Neural progenitor cell (in vitro differentiated cells): ENCODE measurements at regions not wholly inside any gene's neighbourhood (a gene's known extent, or its start where the extent isn't known, plus 50 kb on each side); places are given as distances from the start of the nearest gene placed in this dataset.

Experiments
- DNase-seq: peaks from one replicate; pipeline ENCODE4 v3.0.0-alpha.2; 2016; ENCODE audit warnings: low spot score
- H2AFZ ChIP-seq: fragments of 200-600 bp; sonication (generic); replicated peaks from 2 replicates; pipeline ENCODE4 v1.6.1; 2016; ENCODE audit warnings: antibody characterized with exemption
- H3F3A ChIP-seq: fragments of 200-600 bp; sonication (generic); 2 replicates; pipeline ENCODE4 v1.6.1; 2016; ENCODE audit warnings: antibody characterized with exemption, low read depth
- H3K27ac ChIP-seq: fragments of 200-600 bp; sonication (generic); 2 replicates; pipeline ENCODE4 v1.5.1; 2016; ENCODE audit warnings: mild to moderate bottlenecking
- H3K27me3 ChIP-seq: fragments of 200-600 bp; sonication (generic); 2 replicates; pipeline ENCODE4 v1.6.1; 2016; ENCODE audit warnings: mild to moderate bottlenecking, moderate library complexity
- H3K36me3 ChIP-seq: fragments of 200-600 bp; sonication (generic); 2 replicates; pipeline ENCODE4 v1.5.1; 2016
- H3K4me1 ChIP-seq: fragments of 200-600 bp; sonication (generic); 2 replicates; pipeline ENCODE4 v1.6.1; 2016; ENCODE audit warnings: mixed run types
- H3K4me2 ChIP-seq: fragments of 200-600 bp; sonication (generic); 2 replicates; pipeline ENCODE4 v1.6.1; 2016
- H3K4me3 ChIP-seq: fragments of 200-600 bp; sonication (generic); 2 replicates; pipeline ENCODE4 v1.5.1; 2016
- H3K79me2 ChIP-seq: fragments of 200-600 bp; sonication (generic); 2 replicates; pipeline ENCODE4 v1.6.1; 2016; ENCODE audit warnings: low read depth
- H3K9ac ChIP-seq: fragments of 200-600 bp; sonication (generic); 2 replicates; pipeline ENCODE4 v1.6.1; 2016
- H3K9me3 ChIP-seq: fragments of 200-600 bp; sonication (generic); 2 replicates; pipeline ENCODE4 v1.5.1; 2016; ENCODE audit warnings: low read depth
- H4K20me1 ChIP-seq: fragments of 200-600 bp; sonication (generic); 2 replicates; pipeline ENCODE4 v1.6.1; 2016; ENCODE audit warnings: low read depth
- H3K27ac Mint-ChIP-seq: 3 replicates; pipeline ENCODE4 v1.8.0; 2021; ENCODE audit warnings: mixed read lengths
- H3K27me3 Mint-ChIP-seq: 2 replicates; pipeline ENCODE4 v1.8.0; 2022; ENCODE audit warnings: low read depth, mild to moderate bottlenecking, inconsistent platforms, moderate library complexity, mixed read lengths; ENCODE audit not compliant: insufficient read depth
- H3K36me3 Mint-ChIP-seq: 3 replicates; pipeline ENCODE4 v1.8.0; 2021; ENCODE audit warnings: mixed read lengths
- H3K4me1 Mint-ChIP-seq: 3 replicates; pipeline ENCODE4 v1.8.0; 2021; ENCODE audit warnings: mixed read lengths
- H3K4me3 Mint-ChIP-seq: 3 replicates; pipeline ENCODE4 v1.8.0; 2021; ENCODE audit warnings: mild to moderate bottlenecking, moderate library complexity, mixed read lengths
- H3K9me3 Mint-ChIP-seq: 3 replicates; pipeline ENCODE4 v1.8.0; 2020; ENCODE audit warnings: mixed read lengths
- CTCF ChIP-seq: fragments of 200-600 bp; sonication (generic); IDR thresholded peaks from 2 replicates; pipeline ENCODE4 v1.5.1; 2017; ENCODE audit warnings: antibody characterized with exemption, mild to moderate bottlenecking
- EZH2 ChIP-seq: fragments of 200-600 bp; sonication (generic); IDR thresholded peaks from 2 replicates; pipeline ENCODE4 v1.6.1; 2017; ENCODE audit warnings: antibody characterized with exemption, mild to moderate bottlenecking, moderate library complexity
- EZH2phosphoT487 ChIP-seq: fragments of 200-600 bp; sonication (generic); IDR thresholded peaks from 2 replicates; pipeline ENCODE4 v1.6.1; 2017; ENCODE audit warnings: antibody characterized with exemption

GRCh38 chr2:82124629-82125028 lies 1820.1 kb upstream of the LRRTM1 start:
- peaks cover 14% of the 10 kb centered on the region for H3K4me1 Mint-ChIP-seq
- no peak overlapping the region for H2AFZ ChIP-seq
- no peaks in the 10 kb centered on the region for H3K36me3 ChIP-seq
- no peak for DNase-seq
- H4K20me1 ChIP-seq: no peaks in the 10 kb centered on the region
- H3F3A ChIP-seq: no peaks in the 10 kb centered on the region
- H3K36me3 Mint-ChIP-seq: no peaks in the 10 kb centered on the region
- no peaks in the 10 kb centered on the region for H3K79me2 ChIP-seq
- peaks cover 10% of the 10 kb centered on the region for H3K9me3 Mint-ChIP-seq
- H3K9me3 ChIP-seq: no peaks in the 10 kb centered on the region
- peaks cover 13% of the 10 kb centered on the region for H3K4me1 ChIP-seq
- H3K4me3 Mint-ChIP-seq: no peak overlapping the region
- TF ChIP-seq EZH2phosphoT487 (no peak), EZH2 (no peak), CTCF (no peak)
- no peaks in the 10 kb centered on the region for H3K27me3 Mint-ChIP-seq
- no peak overlapping the region for H3K4me3 ChIP-seq
- H3K9ac ChIP-seq: no peak overlapping the region
- H3K27ac ChIP-seq: no peak overlapping the region
- H3K4me2 ChIP-seq: no peak overlapping the region
- no peaks in the 10 kb centered on the region for H3K27me3 ChIP-seq
- H3K27ac Mint-ChIP-seq: no peak overlapping the region

- H3K4me2 ChIP-seq: peak overlapping the region; percentile 54
- no peaks in the 10 kb centered on the region for H3K36me3 ChIP-seq
- no peak overlapping the region for H3K9ac ChIP-seq
- Mint-ChIP-seq H3K4me1 (peaks cover 14% of the 10 kb centered on the region), H3K36me3 (no peaks in the 10 kb centered on the region), H3K27ac (no peak overlapping the region), H3K27me3 (no peaks in the 10 kb centered on the region), H3K9me3 (no peaks in the 10 kb centered on the region), H3K4me3 (no peak overlapping the region)
- peaks cover 16% of the 10 kb centered on the region for H3K4me1 ChIP-seq
- no peak for DNase-seq
- no peaks in the 10 kb centered on the region for H3K9me3 ChIP-seq
- no peaks in the 10 kb centered on the region for H4K20me1 ChIP-seq
- no peaks in the 10 kb centered on the region for H3F3A ChIP-seq
- H2AFZ ChIP-seq: peak overlapping the region; percentile 22
- no peak overlapping the region for H3K4me3 ChIP-seq
- H3K79me2 ChIP-seq: no peaks in the 10 kb centered on the region
- TF ChIP-seq EZH2phosphoT487 (no peak), CTCF (no peak), EZH2 (no peak)
- H3K27ac ChIP-seq: no peak overlapping the region
- H3K27me3 ChIP-seq: no peaks in the 10 kb centered on the region
These were observed 1816.1 kb upstream of the LRRTM1 start for GRCh38 chr2:82120654-82121053.

GRCh38 chr2:82120115-82120514 lies 1815.6 kb upstream of the LRRTM1 start:
- Histone ChIP-seq H2AFZ (peak overlapping the region; percentile 22), H3F3A (no peaks in the 10 kb centered on the region), H3K36me3 (no peaks in the 10 kb centered on the region), H3K4me2 (peak overlapping the region; percentile 54), H3K27me3 (no peaks in the 10 kb centered on the region), H3K27ac (peak overlapping the region; percentile 16), H3K9ac (no peak overlapping the region), H3K79me2 (no peaks in the 10 kb centered on the region), H3K9me3 (no peaks in the 10 kb centered on the region), H4K20me1 (no peaks in the 10 kb centered on the region), H3K4me1 (peaks cover 16% of the 10 kb centered on the region), H3K4me3 (peak overlapping the region; percentile 9)
- peak; percentile 50 for DNase-seq
- H3K4me3 Mint-ChIP-seq: no peak overlapping the region
- peaks cover 14% of the 10 kb centered on the region for H3K4me1 Mint-ChIP-seq
- no peaks in the 10 kb centered on the region for H3K27me3 Mint-ChIP-seq
- TF ChIP-seq EZH2 (no peak), EZH2phosphoT487 (no peak), CTCF (no peak)
- H3K9me3 Mint-ChIP-seq: no peaks in the 10 kb centered on the region
- no peaks in the 10 kb centered on the region for H3K36me3 Mint-ChIP-seq
- no peak overlapping the region for H3K27ac Mint-ChIP-seq

GRCh38 chr2:82109418-82109817 lies 1804.9 kb upstream of the LRRTM1 start:
- Histone ChIP-seq H3K27ac (no peak overlapping the region), H3K4me3 (no peak overlapping the region), H3K4me2 (no peak overlapping the region), H3K9me3 (no peaks in the 10 kb centered on the region), H3K4me1 (no peaks in the 10 kb centered on the region), H3F3A (no peaks in the 10 kb centered on the region), H4K20me1 (no peaks in the 10 kb centered on the region), H3K9ac (no peak overlapping the region), H3K79me2 (no peaks in the 10 kb centered on the region), H3K27me3 (no peaks in the 10 kb centered on the region), H3K36me3 (no peaks in the 10 kb centered on the region), H2AFZ (no peak overlapping the region)
- Mint-ChIP-seq H3K4me1 (no peaks in the 10 kb centered on the region), H3K27me3 (no peaks in the 10 kb centered on the region), H3K27ac (no peak overlapping the region), H3K9me3 (peaks cover 4% of the 10 kb centered on the region), H3K4me3 (no peak overlapping the region), H3K36me3 (no peaks in the 10 kb centered on the region)
- no peak for DNase-seq
- TF ChIP-seq EZH2 (no peak), CTCF (no peak), EZH2phosphoT487 (no peak)
